CD4-positive, alpha-beta T cell (primary cell): ENCODE measurements at regions not wholly inside any gene's neighbourhood (a gene's known extent, or its start where the extent isn't known, plus 50 kb on each side); places are given as distances from the start of the nearest gene placed in this dataset.

Source experiments
- ATAC-seq: fragments of 200-7000 bp; cut with Tn5 transposase; one replicate; pipeline ENCODE4 v1.10.0; 2022; ENCODE audit warnings: mild to moderate bottlenecking; ENCODE audit not compliant: poor library complexity
- CTCF ChIA-PET: fragments of 350-600 bp; sonication (Branson Sonifier 250); formaldehyde crosslinking; loops from one replicate; lab custom pipeline; 2021; ENCODE audit warnings: antibody characterized with exemption, inconsistent platforms; lab: Charles Lee
- POLR2A ChIA-PET: fragments of 350-600 bp; sonication (Branson Sonifier 250); formaldehyde crosslinking; loops from one replicate; lab custom pipeline; 2021; ENCODE audit warnings: antibody characterized with exemption, inconsistent platforms; lab: Charles Lee
- DNase-seq, 14 experiments: peaks; one replicate each; pipeline ENCODE4 v3.0.0-alpha.2; 2013 to 2020; ENCODE audit warnings: mixed read lengths in 2 of 14
- H3K27ac ChIP-seq, 2 donors: one replicate each; pipeline versions ENCODE4 v1.5.1 to v1.7.0; 2013; ENCODE audit warnings: low read length in 2 of 2, low read depth in 1 of 2, mild to moderate bottlenecking in 1 of 2
- H3K27me3 ChIP-seq, 2 experiments: 1 replicate in 1 of 2; 2 replicates in 1 of 2; pipeline versions ENCODE4 v1.6.1 to v1.7.0; 2013; ENCODE audit warnings: low read length in 2 of 2, control low read depth in 1 of 2, mild to moderate bottlenecking in 1 of 2, moderate library complexity in 1 of 2; ENCODE audit not compliant: insufficient read depth in 2 of 2, control insufficient read depth in 1 of 2
- H3K36me3 ChIP-seq: one replicate; pipeline ENCODE4 v1.6.1; 2013; ENCODE audit warnings: low read length, control low read depth; ENCODE audit not compliant: insufficient read depth
- H3K4me1 ChIP-seq: one replicate; pipeline ENCODE4 v1.6.1; 2013; ENCODE audit warnings: low read length, control low read depth; ENCODE audit not compliant: insufficient read depth
- H3K4me3 ChIP-seq: one replicate; pipeline ENCODE4 v1.5.1; 2013; ENCODE audit warnings: mild to moderate bottlenecking, low read length, moderate library complexity
- H3K9me3 ChIP-seq, 2 experiments: 1 replicate in 1 of 2; 2 replicates in 1 of 2; pipeline versions ENCODE4 v1.6.1 to v1.7.0; 2013; ENCODE audit warnings: low read length in 2 of 2, mild to moderate bottlenecking in 2 of 2, control low read depth in 1 of 2, moderate library complexity in 1 of 2; ENCODE audit not compliant: control insufficient read depth in 1 of 2, insufficient read depth in 1 of 2
- H3K27ac Mint-ChIP-seq: one replicate; pipeline ENCODE4 v1.8.0; 2020; ENCODE audit warnings: mixed read lengths
- H3K27me3 Mint-ChIP-seq: one replicate; pipeline ENCODE4 v1.8.0; 2021; ENCODE audit warnings: mixed read lengths
- H3K36me3 Mint-ChIP-seq: one replicate; pipeline ENCODE4 v1.8.0; 2021; ENCODE audit warnings: low read depth, mixed read lengths
- H3K4me1 Mint-ChIP-seq: one replicate; pipeline ENCODE4 v1.8.0; 2021; ENCODE audit warnings: low read depth, mixed read lengths
- H3K4me3 Mint-ChIP-seq: one replicate; pipeline ENCODE4 v1.8.0; 2020; ENCODE audit warnings: mild to moderate bottlenecking, mixed read lengths
- H3K9me3 Mint-ChIP-seq: one replicate; pipeline ENCODE4 v1.8.0; 2020; ENCODE audit warnings: mixed read lengths
- CTCF ChIP-seq: fragments of 200-600 bp; IDR thresholded peaks from one replicate; pipeline ENCODE4 v1.8.0; 2022; ENCODE audit warnings: antibody characterized with exemption, mild to moderate bottlenecking
- intact Hi-C, 2 experiments: fragments of 100-400 bp; cut with DNase I in 1 of 2; cut with micrococcal nuclease in 1 of 2; formaldehyde crosslinking; loops; one replicate each; pipeline versions ENCODE4 v1.15.1 to v1.9.0; 2023 to 2025; cut with DNase I, micrococcal nuclease

GRCh38 chr1:38560457-38560856, 299.1 kb downstream of the RRAGC start:
- H3K4me1 Mint-ChIP-seq, result peaks cover 79% of the 10 kb centered on the region
- Histone ChIP-seq H3K36me3 (no peaks in the 10 kb centered on the region), H3K4me1 (peaks cover 59% of the 10 kb centered on the region), H3K4me3 (no peak overlapping the region), H3K27ac (no peak overlapping the region), H3K9me3 (no peaks in the 10 kb centered on the region), H3K27me3 (peaks cover 6 to 9% of the 10 kb centered on the region in 2 experiments)
- intact Hi-C loops, result no loop called here
- ChIA-PET CTCF (no interaction called here), POLR2A (interaction anchor here (1.7 to 1.8 kb wide), 2 partner anchors 11 to 19 kb away, joined by 5 to 9 read pairs; no protein-coding TSS in a partner anchor)
- no peaks in the 10 kb centered on the region for H3K9me3 Mint-ChIP-seq
- no peak for DNase-seq
- ATAC-seq, result no peak
- H3K27me3 Mint-ChIP-seq, result peaks cover 35% of the 10 kb centered on the region
- H3K27ac Mint-ChIP-seq, result peak overlapping the region; percentile 90
- H3K36me3 Mint-ChIP-seq, result no peaks in the 10 kb centered on the region
- peak overlapping the region; percentile 27 for H3K4me3 Mint-ChIP-seq
- TF ChIP-seq CTCF, result no peak

DNA sequence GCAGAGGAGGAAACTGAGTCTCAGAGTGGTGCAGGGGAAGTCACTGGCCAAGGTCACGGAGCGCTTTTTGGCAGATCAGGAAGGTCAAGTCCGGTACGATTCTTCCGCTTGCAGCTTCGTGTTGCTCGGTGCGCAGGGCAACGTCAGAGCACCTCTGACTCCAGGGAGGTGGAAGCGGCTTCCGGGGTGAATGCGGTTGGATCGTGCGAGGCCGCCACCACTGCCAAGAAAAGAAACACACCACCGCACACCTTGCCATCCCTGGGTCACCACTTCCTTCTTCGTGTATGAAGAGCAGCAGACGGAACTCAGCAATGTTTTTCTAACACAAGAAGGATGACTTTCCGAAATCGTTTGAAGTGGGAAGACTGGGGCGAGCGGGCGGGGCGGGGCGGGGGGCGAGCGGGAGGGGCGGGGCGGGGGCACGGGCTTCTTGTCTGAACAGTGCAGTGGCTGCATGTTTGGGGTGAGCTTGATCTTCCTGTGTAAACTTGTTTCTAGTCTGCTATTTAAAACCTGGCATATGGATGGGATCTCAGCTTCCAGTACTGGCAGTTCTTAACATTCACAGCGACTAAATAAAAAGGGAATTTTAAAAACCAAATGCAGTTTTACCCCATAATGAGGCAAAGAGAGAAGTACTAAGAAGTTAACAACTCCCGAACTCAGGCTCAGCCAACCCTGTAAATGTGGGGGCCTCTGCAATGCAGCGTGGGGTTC, 300.0 kb downstream of the RRAGC start:
- Mint-ChIP-seq H3K9me3 (no peaks in the 10 kb centered on the region), H3K4me3 (peak overlapping the region; percentile 78), H3K27ac (peak overlapping the region; percentile 90), H3K36me3 (no peaks in the 10 kb centered on the region), H3K27me3 (peaks cover 30% of the 10 kb centered on the region), H3K4me1 (peaks cover 78% of the 10 kb centered on the region)
- intact Hi-C loops, result loop anchor here in 1 of 2 experiments (5.0 kb wide), 1 partner anchor 1123 kb away; no protein-coding TSS in a partner anchor
- peak; percentile 89 for ATAC-seq
- POLR2A ChIA-PET, result interaction anchor here (0.6 to 1.8 kb wide), 5 partner anchors 8 to 32 kb away, joined by 3 to 9 read pairs (median 5); no protein-coding TSS in a partner anchor
- CTCF ChIA-PET, result no interaction called here
- H3K4me1 ChIP-seq, result peaks cover 58% of the 10 kb centered on the region
- H3K4me3 ChIP-seq, result peak overlapping the region; percentile 30
- no peak overlapping the region for H3K27ac ChIP-seq
- DNase-seq, result peak; percentile 72 to 95 (median 84)
- H3K9me3 ChIP-seq, result no peaks in the 10 kb centered on the region
- no peaks in the 10 kb centered on the region for H3K36me3 ChIP-seq
- no peak for TF ChIP-seq CTCF
- peaks cover 6 to 9% of the 10 kb centered on the region in 2 experiments for H3K27me3 ChIP-seq

DNA sequence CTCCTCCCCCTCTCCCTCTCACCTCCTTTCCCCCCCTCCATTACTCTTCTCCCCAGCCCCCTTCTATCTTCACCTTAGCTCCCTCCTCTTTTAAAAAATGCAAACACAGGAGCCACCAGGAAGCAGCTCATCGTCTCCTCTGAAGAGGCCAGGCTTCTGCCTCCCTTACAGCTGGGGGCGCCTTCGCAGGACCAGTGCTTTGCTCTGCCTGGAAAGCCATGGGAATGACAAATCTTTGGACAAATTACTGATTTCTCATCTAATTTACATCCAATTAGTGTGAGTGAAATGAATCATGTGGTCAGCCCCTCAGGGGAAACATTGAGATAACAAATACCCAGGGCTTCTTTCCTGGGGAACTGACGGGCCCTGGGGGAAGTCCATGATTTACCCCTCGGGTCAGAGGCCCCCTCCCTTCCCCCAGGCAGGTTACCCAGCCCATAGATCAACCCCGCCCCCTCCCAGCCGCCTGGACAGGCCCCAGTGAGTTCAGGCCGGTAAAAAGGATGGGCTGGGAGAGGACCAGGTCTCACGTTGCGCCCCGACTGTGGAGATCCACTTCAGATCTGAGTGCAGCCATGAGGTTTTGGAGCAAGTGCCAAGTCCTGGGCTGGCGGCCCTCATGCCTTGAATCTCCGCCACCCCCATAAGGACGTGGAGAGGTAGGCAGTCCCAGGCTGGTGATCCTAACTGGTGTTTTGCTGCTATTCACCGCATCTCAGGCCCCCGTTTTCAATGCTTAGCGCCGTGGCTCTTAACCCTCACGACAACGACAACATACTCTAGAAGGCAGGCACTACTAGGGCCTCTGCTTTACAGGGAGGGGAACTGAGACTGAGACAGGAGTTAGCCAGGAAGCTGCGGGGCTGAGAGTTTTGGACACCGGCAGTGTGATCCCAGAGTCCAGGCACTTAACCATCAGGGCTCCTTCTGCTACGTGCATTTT, 300.8 kb downstream of the RRAGC start:
- Mint-ChIP-seq H3K27me3 (peaks cover 22% of the 10 kb centered on the region), H3K4me1 (peaks cover 70% of the 10 kb centered on the region), H3K4me3 (peak overlapping the region; percentile 78), H3K36me3 (no peaks in the 10 kb centered on the region), H3K27ac (peak overlapping the region; percentile 90), H3K9me3 (no peaks in the 10 kb centered on the region)
- POLR2A ChIA-PET, result interaction anchor here (0.6 to 1.8 kb wide), 5 partner anchors 9 to 31 kb away, joined by 3 to 9 read pairs (median 5); no protein-coding TSS in a partner anchor
- peak overlapping the region; percentile 4 for H3K4me3 ChIP-seq
- H3K27me3 ChIP-seq, result peaks cover 2 to 5% of the 10 kb centered on the region in 2 experiments
- DNase-seq (peak in 1 of 14 experiments; percentile 1), ATAC-seq (peak; percentile 46)
- H3K36me3 ChIP-seq, result no peaks in the 10 kb centered on the region
- peaks cover 50% of the 10 kb centered on the region for H3K4me1 ChIP-seq
- CTCF ChIA-PET, result no interaction called here
- intact Hi-C loops, result loop anchor here in 1 of 2 experiments (5.0 kb wide), 1 partner anchor 1124 kb away; no protein-coding TSS in a partner anchor
- no peak for TF ChIP-seq CTCF
- no peak overlapping the region for H3K27ac ChIP-seq
- no peaks in the 10 kb centered on the region for H3K9me3 ChIP-seq
